KMS-11 (cell line): ENCODE measurements at regions not wholly inside any gene's neighbourhood (a gene's known extent, or its start where the extent isn't known, plus 50 kb on each side); places are given as distances from the start of the nearest gene placed in this dataset.
"Not testable (repeated sequence)": the region's sequence is repeated elsewhere in the genome, so short reads cannot be mapped to it uniquely, and the experiment has no call there.

Experiments
- H2AFZ ChIP-seq: fragments of 200-600 bp; sonication (generic); 2 replicates; pipeline ENCODE4 v1.6.1; 2016; ENCODE audit warnings: antibody characterized with exemption, mixed run types, low read depth
- H3K27ac ChIP-seq: fragments of 200-600 bp; sonication (generic); 2 replicates; pipeline ENCODE4 v1.6.1; 2016; ENCODE audit warnings: mild to moderate bottlenecking, mixed run types
- H3K27me3 ChIP-seq: fragments of 200-600 bp; sonication (generic); 2 replicates; pipeline ENCODE4 v1.6.1; 2017; ENCODE audit warnings: mild to moderate bottlenecking, low read depth, mixed run types, moderate library complexity; ENCODE audit not compliant: insufficient read depth
- H3K36me3 ChIP-seq: fragments of 200-600 bp; sonication (generic); 2 replicates; pipeline ENCODE4 v1.6.1; 2017; ENCODE audit warnings: mild to moderate bottlenecking, mixed run types; ENCODE audit not compliant: insufficient read depth
- H3K4me1 ChIP-seq: fragments of 200-600 bp; sonication (generic); 2 replicates; pipeline ENCODE4 v1.6.1; 2016; ENCODE audit warnings: mild to moderate bottlenecking, low read depth, mixed run types; ENCODE audit not compliant: poor library complexity, severe bottlenecking
- H3K4me2 ChIP-seq: fragments of 200-600 bp; sonication (generic); 2 replicates; pipeline ENCODE4 v1.7.0; 2016; ENCODE audit warnings: mild to moderate bottlenecking, mixed run types
- H3K4me3 ChIP-seq: fragments of 200-600 bp; sonication (generic); IDR thresholded peaks from 2 replicates; pipeline ENCODE4 v1.6.1; 2017; ENCODE audit warnings: low read depth, low read length, mixed read lengths; ENCODE audit not compliant: insufficient read depth
- H3K79me2 ChIP-seq: fragments of 200-600 bp; sonication (generic); 2 replicates; pipeline ENCODE4 v1.6.1; 2016; ENCODE audit warnings: low read depth, mixed run types; ENCODE audit not compliant: insufficient read depth
- H3K9ac ChIP-seq: fragments of 200-600 bp; sonication (generic); 2 replicates; pipeline ENCODE4 v1.6.1; 2016; ENCODE audit warnings: mild to moderate bottlenecking, mixed run types
- H4K20me1 ChIP-seq: fragments of 200-600 bp; sonication (generic); 2 replicates; pipeline ENCODE4 v1.6.1; 2016; ENCODE audit warnings: mild to moderate bottlenecking, mixed run types; ENCODE audit not compliant: insufficient read depth

GRCh38 chr11:3516934-3517567 is 124.7 kb downstream of the ART5 start:
- H3K36me3 ChIP-seq, H3K4me1 ChIP-seq, H3K27ac ChIP-seq, H3K79me2 ChIP-seq, H3K27me3 ChIP-seq, H2AFZ ChIP-seq, H3K4me2 ChIP-seq, H3K4me3 ChIP-seq, H4K20me1 ChIP-seq, H3K9ac ChIP-seq: not testable (repeated sequence)

- not testable (repeated sequence) for H3K9ac ChIP-seq, H3K27me3 ChIP-seq, H3K4me3 ChIP-seq, H4K20me1 ChIP-seq, H3K79me2 ChIP-seq, H3K27ac ChIP-seq, H2AFZ ChIP-seq, H3K36me3 ChIP-seq, H3K4me2 ChIP-seq, H3K4me1 ChIP-seq
Measured at GRCh38 chr11:3516345-3516933, 125.4 kb downstream of the ART5 start.

DNA sequence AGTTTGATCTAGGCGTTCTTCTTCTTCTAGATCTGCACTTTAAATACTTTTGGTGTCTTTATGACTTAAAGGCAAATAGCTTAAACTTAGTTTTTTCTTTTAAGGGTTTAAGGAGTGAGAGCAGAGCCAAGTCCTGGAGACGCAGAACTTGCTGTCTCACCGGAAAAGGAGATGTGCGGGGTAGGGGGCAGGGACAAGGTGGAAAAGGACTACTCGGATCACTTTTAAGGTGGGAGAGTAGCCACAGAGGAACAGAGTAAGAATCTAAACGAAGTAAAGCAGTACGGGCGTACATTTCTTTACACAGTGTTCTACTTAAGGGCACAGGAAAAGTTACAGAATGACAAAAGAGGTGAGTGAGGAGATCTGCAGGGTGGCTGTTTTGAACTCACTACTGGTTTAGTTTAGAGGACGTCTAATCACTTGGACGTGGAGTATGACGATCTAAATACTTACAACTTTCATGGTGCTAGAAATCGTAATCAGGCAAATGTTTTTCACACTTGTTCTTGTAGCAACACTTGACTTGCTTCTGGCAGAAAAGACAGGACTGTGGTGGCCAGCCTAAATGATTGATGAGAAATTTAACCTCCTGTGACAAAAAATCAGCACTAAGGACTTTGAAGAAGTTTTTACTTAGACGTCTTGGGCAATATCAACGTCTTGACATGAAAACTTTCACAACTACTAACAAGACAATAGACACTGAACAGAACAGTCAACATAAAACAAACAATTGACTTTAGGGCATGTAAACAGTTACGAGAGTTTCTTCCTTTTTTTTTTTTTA is 127.0 kb downstream of the ART5 start:
- H3K4me1 ChIP-seq, result peaks cover 13% of the 10 kb centered on the region
- H2AFZ ChIP-seq, H3K4me3 ChIP-seq, H3K9ac ChIP-seq, H3K4me2 ChIP-seq, H3K79me2 ChIP-seq, H3K27me3 ChIP-seq, H3K36me3 ChIP-seq, H4K20me1 ChIP-seq, H3K27ac ChIP-seq: not testable (repeated sequence)

GRCh38 chr11:3513311-3513710 is 128.5 kb downstream of the ART5 start:
- H3K27ac ChIP-seq, result peak overlapping the region; percentile 99

GRCh38 chr11:3512751-3513150 is 129.0 kb downstream of the ART5 start:
- H4K20me1 ChIP-seq, H3K36me3 ChIP-seq, H3K4me3 ChIP-seq, H3K79me2 ChIP-seq, H3K27me3 ChIP-seq: not testable (repeated sequence)
- peak overlapping the region; percentile 93 for H3K4me2 ChIP-seq
- peak overlapping the region; percentile 66; the same call in 1 of the 2 replicates for H2AFZ ChIP-seq
- H3K9ac ChIP-seq, result peak overlapping the region; percentile 84
- H3K27ac ChIP-seq, result peak overlapping the region; percentile 99
- H3K4me1 ChIP-seq, result peaks cover 24% of the 10 kb centered on the region

More at GRCh38 chr11:3513311-3513710, 128.5 kb downstream of the ART5 start:
- peak overlapping the region; percentile 93 for H3K4me2 ChIP-seq
- peaks cover 18% of the 10 kb centered on the region for H3K4me1 ChIP-seq
- not testable (repeated sequence) for H3K4me3 ChIP-seq, H3K27me3 ChIP-seq, H4K20me1 ChIP-seq, H3K79me2 ChIP-seq, H3K36me3 ChIP-seq
- H3K9ac ChIP-seq, result peak overlapping the region; percentile 84; the same call in 1 of the 2 replicates
- H2AFZ ChIP-seq, result peak overlapping the region; percentile 66; the same call in 1 of the 2 replicates

DNA sequence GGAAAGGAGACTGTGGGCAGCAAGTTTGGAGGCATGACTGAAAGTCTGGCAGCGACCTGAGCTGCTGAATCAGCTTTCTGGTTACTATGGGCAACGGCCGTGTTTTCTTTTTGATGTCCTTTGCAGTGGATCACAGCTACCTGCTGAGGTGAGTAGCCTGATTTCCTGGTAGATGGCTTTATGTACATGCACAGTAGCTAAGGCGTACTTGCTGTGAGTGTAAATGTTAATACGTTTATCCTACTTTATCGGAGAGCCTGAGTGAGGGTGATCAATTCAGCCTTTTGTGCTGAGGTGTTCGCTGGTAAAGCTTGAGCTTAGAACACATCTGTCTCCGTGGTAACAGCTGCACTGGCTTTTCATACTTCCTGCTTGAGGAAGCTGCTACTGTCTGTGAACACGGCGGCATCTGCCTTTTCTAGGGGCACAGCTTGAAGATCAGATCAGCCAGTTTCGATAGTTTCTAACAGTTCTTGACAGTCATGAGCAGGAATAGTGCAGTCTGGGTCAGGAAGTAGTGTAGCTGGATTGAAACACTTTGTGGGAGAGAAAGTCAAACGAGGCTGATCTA is 129.6 kb downstream of the ART5 start:
- Histone ChIP-seq H3K9ac (peak overlapping the region; percentile 84), H2AFZ (peak overlapping the region; percentile 66; the same call in 1 of the 2 replicates), H3K27ac (peak overlapping the region; percentile 99), H3K4me2 (peak overlapping the region; percentile 99), H3K4me1 (peaks cover 29% of the 10 kb centered on the region)
- not testable (repeated sequence) for H3K36me3 ChIP-seq, H3K27me3 ChIP-seq, H3K79me2 ChIP-seq, H4K20me1 ChIP-seq, H3K4me3 ChIP-seq

GRCh38 chr11:3511416-3512132 is 130.2 kb downstream of the ART5 start:
- H3K27ac ChIP-seq, result peak overlapping the region; percentile 99
- H3K9ac ChIP-seq, result peak overlapping the region; percentile 84

GRCh38 chr11:3509563-3509962 is 130.6 kb upstream of the ZNF195 start:
- not testable (repeated sequence) for H3K4me3 ChIP-seq, H4K20me1 ChIP-seq, H3K4me2 ChIP-seq, H3K9ac ChIP-seq, H3K27me3 ChIP-seq, H3K27ac ChIP-seq, H2AFZ ChIP-seq, H3K36me3 ChIP-seq, H3K79me2 ChIP-seq
- H3K4me1 ChIP-seq, result peaks cover 54% of the 10 kb centered on the region

More at GRCh38 chr11:3511416-3512132, 130.2 kb downstream of the ART5 start:
- H3K36me3 ChIP-seq, H3K79me2 ChIP-seq, H3K4me3 ChIP-seq, H4K20me1 ChIP-seq, H3K27me3 ChIP-seq: not testable (repeated sequence)
- H2AFZ ChIP-seq, result peak overlapping the region; percentile 49
- H3K4me2 ChIP-seq, result peak overlapping the region; percentile 99
- H3K4me1 ChIP-seq, result peaks cover 35% of the 10 kb centered on the region

DNA sequence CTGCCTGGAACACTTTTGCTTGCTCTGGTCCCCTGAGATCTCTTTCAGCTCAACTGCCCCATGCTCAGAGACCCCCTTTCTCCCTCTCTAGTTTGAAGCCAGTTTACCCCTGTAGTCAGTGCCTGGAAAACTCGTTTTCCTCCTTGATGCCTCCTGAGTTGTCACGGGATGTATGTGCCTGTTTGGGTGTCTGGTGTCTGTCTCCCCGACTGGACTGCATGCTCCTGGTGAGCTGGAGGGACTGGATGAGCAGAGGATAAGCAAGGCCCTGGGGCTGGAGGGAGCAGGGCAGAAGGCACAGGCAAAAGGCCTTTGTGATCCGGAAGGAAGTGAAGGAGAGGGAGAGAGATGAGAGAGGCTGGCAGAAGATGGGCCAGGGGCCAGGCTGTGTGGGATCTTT is 120.3 kb upstream of the ZNF195 start:
- not testable (repeated sequence) for H3K27me3 ChIP-seq, H3K9ac ChIP-seq, H3K27ac ChIP-seq, H3K36me3 ChIP-seq, H3K4me3 ChIP-seq, H4K20me1 ChIP-seq, H3K4me1 ChIP-seq, H3K79me2 ChIP-seq, H3K4me2 ChIP-seq, H2AFZ ChIP-seq
